HG03097 (cell line): ENCODE measurements at regions not wholly inside any gene's neighbourhood (a gene's known extent, or its start where the extent isn't known, plus 50 kb on each side); places are given as distances from the start of the nearest gene placed in this dataset.
"Not testable (repeated sequence)": the region's sequence is repeated elsewhere in the genome, so short reads cannot be mapped to it uniquely, and the experiment has no call there.

Source experiments
- ATAC-seq: cut with Tn5 transposase; IDR thresholded peaks from one replicate; pipeline ENCODE4 v1.9.1; 2021; ENCODE audit not compliant: unreplicated experiment, low FRiP score

DNA sequence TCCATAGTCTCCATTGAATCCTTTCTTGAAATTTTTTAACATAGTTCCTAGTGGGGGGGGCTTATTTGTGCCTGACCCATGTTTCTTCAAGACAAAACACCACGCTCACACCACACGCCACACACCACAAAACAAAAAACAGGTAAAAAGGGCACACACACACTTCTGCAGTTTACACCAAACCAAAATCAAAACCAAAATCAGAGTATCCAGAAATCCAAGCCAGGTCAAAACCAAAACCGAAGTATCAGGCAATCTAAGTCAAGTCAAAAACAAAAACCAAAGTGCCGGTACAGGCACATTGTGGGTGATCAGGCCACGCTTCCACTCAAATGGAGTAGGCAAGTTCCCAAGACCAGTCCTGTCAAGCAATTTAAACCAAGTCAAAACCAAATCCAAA lies 158.6 kb downstream of the PPIAL4G start:
- not testable (repeated sequence) for ATAC-seq

- ATAC-seq = not testable (repeated sequence)
Observed at GRCh38 chr1:148320079-148320478, 163.0 kb downstream of the PPIAL4G start.

- no peak for ATAC-seq
Observed at GRCh38 chr1:148318904-148319242, 164.2 kb downstream of the PPIAL4G start.

- no peak for ATAC-seq
Observed at GRCh38 chr1:148318123-148318903, 164.8 kb downstream of the PPIAL4G start.

DNA sequence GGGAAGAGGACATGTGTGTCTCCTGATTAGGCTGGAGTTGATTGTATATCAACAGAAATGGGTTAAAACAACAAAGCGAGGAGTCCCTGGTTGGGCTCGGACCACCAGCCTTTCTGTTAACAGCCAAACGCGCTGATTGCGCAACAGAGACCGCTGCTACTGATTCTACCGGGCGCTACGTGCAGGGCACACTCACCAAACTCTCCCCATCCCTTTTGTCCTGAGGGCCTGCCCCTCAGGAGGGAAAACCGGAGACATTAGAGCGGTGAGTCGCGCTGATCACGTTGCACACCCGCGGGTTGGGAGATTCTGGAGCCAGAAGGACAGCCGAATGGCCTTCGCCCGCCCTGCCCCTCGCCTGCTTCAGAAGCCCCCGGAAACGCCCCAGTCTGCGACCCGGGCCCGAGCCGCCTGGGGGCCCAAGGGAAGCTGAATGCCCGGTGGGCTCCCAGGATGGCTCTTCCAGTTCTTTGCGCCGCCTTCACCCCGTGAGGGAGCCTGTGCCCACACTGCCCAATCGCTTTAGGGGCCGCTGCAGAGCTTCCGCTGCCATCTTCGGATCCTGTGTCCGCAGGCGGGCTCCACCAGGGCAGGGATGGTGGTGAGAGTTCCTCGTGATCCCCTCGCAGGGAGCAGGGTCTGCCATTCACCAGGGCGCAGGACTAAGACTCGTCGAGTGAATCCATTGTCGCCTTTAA lies 165.4 kb upstream of the NBPF11 start:
- ATAC-seq = no peak

DNA sequence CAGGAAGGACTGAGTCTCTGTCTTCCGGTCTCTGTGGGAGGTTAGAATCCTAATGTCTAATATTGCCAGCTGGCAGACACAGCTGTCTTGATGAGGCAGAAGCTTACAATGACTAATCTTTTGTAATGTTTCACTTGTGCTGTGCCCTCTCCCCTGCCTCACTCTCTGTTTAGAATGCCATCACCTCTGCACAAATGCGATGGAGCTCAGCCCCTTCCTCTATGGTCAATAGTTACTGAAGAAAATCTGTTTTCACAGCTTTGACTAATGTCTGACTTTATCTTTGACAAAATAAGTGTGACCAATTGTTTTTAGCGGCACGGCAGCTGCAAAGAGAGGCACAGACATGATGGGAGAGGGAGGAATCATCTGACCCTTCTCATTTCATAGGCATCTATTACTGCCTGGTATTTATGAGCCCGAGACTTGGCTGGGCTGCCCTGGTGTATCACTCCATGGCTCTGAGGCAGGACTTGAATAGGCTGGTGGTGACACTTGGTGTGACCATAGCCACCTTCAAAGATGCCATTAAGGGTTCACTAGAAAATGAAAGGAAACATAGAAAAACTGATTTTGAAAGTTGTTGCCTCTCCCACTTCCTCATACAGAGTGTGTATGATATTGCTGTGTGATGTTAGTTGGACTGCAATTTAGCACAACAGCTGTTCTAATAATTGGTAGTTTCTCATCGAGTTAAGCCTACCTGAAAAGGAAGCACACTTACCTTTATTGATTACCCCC lies 163.2 kb upstream of the NBPF11 start:
- ATAC-seq = no peak

DNA sequence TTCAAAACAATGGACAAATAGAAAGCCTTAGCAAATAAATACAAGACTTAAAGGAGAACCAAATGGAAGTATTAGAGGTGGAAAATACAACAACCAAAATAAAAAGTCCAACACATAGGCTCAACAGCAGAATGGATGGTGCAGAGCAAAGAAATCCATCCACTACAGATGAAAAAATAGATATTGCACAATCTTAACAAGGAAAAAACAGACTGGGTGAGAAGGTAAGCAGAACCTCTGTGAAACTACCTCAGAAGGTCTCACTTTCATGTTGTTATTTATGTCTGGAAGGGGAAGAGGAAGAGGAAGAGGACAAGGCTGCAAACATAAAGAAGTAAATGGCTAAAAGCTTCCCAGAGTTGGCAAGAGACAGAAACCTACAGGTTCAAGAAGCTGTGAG lies 158.7 kb upstream of the NBPF11 start:
- no peak for ATAC-seq

GRCh38 chr1:148309940-148310500 lies 157.9 kb upstream of the NBPF11 start:
- ATAC-seq = no peak

DNA sequence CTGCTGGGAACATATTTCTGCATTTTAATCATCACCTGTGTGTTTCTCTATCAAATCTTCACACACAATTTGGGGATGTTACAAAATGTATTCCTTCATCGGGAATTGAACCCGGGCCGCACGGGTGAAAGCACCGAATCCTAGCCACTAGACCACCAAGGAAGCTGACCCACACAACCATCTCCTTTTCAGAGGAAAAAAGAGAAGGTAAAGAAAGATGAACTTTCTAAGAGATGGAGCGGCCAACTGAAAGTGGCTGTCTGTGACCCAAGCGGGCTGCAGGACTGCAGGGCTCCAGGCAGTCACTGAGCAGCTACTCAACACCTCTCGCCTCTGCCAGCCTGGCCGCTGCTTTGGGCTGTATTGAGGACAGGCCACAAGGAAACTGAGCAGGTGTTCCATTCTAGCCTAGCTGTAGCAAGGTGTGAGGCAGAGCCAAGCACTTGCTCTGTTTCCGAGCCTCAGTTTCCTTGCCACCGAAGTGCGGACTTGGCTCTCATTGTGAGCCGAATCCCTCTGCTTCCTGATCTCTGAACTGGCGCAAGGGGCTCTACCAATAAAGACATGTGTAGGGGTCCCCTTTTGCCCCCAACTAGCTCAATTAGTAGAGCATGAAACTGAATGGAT lies 156.9 kb upstream of the NBPF11 start:
- no peak for ATAC-seq

DNA sequence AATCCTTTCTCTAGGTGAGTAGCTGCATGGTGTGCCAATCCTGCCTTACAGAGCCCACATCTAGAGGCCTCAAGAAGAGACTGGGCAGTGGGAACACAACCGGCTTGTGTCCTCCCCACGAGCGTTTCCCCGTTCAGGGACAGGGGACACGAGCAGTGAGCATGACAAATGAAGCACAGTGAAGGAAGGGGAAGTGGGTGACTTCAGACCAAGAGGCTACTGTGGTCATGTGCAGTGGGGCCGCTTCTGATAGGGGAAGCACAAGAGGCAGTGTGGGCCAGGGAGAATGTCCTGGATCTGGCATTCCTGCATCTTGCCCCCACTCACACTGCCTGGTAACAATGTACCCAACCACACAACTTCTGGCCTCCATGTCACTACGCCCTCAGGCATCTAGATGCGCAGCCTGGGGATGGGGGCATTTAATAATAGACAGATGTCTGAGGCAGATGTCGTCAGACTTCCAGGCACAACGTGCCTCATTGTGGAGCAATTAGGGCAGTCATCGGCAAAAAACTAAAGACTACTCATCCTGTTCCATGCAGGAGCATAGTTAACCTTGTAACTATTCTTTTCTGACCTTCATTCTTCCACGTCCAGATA lies 155.6 kb upstream of the NBPF11 start:
- no peak for ATAC-seq

- ATAC-seq = not testable (repeated sequence)
Observed at GRCh38 chr1:148304935-148305334, 152.9 kb upstream of the NBPF11 start.

DNA sequence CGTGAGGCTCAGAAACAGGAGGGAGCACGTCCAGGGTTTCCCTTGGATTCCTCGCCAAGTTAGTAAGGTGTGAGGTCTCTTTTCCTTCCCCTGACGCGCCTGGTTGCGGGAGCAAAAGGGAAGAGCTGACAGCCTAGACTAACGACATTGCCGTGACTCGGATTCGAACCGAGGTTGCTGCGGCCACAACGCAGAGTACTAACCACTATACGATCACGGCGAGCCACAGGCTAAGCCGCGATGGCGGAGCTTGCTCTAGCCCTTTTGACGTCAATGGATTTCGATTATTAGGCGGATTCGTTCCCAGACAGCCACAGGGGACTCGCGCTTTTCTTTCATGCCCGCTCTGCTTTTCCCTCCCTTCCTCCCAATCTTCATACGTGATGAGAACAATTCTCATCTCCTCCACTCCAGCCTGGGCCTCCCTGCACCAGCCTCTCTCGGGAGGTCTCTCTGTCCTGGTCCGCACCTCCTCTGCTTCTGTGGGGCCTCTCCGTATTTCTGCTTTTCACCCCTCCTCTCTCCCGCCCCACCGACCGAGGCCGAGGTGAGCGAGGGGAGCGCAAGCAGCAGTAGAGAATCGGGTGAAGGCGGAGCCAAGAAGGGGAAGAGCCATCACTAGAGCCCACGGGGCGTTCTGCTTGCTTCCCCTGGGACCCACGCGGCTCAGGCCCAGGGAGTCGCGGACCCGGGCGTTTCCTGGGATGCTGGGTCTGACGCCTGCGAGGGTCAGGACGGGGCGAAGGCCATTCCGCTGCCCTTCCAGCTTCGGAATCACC lies 150.7 kb upstream of the NBPF11 start:
- not testable (repeated sequence) for ATAC-seq

GRCh38 chr1:148297852-148298251 lies 145.8 kb upstream of the NBPF11 start:
- ATAC-seq = not testable (repeated sequence)

- ATAC-seq = no peak
Observed at GRCh38 chr1:148296511-148296910, 144.4 kb upstream of the NBPF11 start.

- no peak for ATAC-seq
Observed at GRCh38 chr1:148294116-148294807, 142.2 kb upstream of the NBPF11 start.

DNA sequence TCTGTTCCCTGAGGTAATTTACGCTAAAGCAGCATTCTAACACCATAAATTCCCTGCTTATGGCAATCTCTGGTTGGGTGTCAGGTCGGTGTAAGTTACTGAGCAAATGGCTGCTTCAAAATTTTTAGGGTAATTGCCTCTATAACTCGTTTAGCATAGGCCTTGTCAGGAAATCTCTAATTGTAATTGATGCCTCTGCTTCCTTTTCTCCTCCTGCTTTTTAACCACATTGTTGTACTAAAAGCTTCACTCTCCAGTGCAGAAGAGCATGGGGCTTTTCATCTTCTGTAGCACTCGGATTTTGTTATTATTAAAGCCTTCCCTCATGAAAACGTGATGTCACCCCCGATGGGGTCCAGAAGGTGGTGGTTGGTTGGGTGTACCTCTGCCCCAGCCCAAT lies 141.6 kb upstream of the NBPF11 start:
- ATAC-seq = no peak

DNA sequence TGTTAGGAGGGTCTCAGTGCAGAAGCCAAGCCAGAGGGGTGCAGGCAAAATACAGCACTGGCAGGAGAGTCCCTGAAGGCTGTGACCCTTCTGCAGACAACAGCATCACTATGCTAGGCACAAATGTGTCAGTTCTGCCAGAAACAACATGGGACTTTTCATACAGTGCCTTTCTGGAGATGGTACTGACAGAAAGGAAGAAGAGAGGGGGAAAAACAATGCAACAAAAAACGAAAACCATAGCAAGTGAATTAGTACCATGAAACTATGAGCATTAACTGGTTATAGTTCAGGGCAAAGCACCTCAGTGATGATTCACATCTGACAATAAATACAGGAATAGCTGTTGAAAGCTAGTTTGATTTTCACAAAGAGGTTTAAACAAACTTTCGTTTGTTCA lies 140.8 kb upstream of the NBPF11 start:
- ATAC-seq = no peak

GRCh38 chr1:148290881-148291280 lies 138.8 kb upstream of the NBPF11 start:
- ATAC-seq = no peak

- ATAC-seq = no peak
Observed at GRCh38 chr1:148289647-148290046, 137.6 kb upstream of the NBPF11 start.
